Large intestine (tissue), 3 donors: ENCODE measurements at regions not wholly inside any gene's neighbourhood (a gene's known extent, or its start where the extent isn't known, plus 50 kb on each side); places are given as distances from the start of the nearest gene placed in this dataset.

Source experiments
- DNase-seq, 2 donors: peaks; one replicate each; pipeline versions ENCODE4 v3.0.0 to v3.0.0-alpha.2; 2013
- H3K27ac ChIP-seq: one replicate; pipeline ENCODE4 v1.5.1; 2013; ENCODE audit warnings: low read length
- H3K27me3 ChIP-seq: 2 replicates; pipeline ENCODE4 v1.6.1; 2013; ENCODE audit warnings: low read length; ENCODE audit not compliant: control insufficient read depth, insufficient read depth
- H3K36me3 ChIP-seq: 2 replicates; pipeline ENCODE4 v1.6.1; 2013; ENCODE audit warnings: low read length; ENCODE audit not compliant: control insufficient read depth, insufficient read depth
- H3K4me1 ChIP-seq: one replicate; pipeline ENCODE4 v1.6.1; 2013; ENCODE audit warnings: low read length; ENCODE audit not compliant: control insufficient read depth, insufficient read depth
- H3K4me3 ChIP-seq: one replicate; pipeline ENCODE4 v1.5.1; 2013; ENCODE audit warnings: low read length
- H3K9me3 ChIP-seq: one replicate; pipeline ENCODE4 v1.6.1; 2013; ENCODE audit warnings: mild to moderate bottlenecking, low read depth, low read length, moderate library complexity; ENCODE audit not compliant: control insufficient read depth
- WGBS: methylation state at CpG from one replicate; pipeline ENCODE4 v1.1.5; 2013; ENCODE audit warnings: low lambda C conversion rate; ENCODE audit not compliant: insufficient coverage; 5-methylcytosine and 5-hydroxymethylcytosine counted together

DNA sequence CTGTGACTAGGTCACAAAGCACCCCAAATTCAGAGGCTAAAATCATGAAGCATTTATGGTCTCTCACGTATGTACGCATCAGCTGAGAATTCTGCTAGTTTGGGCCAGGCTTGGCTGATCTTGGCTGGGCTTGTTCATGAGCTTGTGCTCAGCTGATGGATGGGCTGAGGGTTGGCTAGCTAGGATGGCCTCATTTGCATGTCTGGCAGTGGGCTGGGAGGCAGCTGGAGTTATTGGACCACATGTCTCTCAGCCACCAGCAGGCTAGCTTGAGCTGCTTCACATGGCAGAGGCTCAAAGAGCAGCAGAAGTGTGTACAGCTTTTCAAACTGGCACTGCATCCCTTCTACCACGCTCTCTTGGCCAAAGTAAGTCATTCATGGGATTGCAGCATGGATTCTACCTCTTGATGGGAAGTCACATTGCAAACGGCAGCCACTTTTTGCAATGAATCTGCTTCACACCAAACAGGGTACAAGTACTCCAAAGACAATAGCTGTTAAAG lies 770.3 kb downstream of the TYW1 start:
- no peaks in the 10 kb centered on the region for H3K36me3 ChIP-seq
- DNase-seq: no peak
- WGBS: no CpG with 5 or more reads among the region's 4 CpGs

DNA sequence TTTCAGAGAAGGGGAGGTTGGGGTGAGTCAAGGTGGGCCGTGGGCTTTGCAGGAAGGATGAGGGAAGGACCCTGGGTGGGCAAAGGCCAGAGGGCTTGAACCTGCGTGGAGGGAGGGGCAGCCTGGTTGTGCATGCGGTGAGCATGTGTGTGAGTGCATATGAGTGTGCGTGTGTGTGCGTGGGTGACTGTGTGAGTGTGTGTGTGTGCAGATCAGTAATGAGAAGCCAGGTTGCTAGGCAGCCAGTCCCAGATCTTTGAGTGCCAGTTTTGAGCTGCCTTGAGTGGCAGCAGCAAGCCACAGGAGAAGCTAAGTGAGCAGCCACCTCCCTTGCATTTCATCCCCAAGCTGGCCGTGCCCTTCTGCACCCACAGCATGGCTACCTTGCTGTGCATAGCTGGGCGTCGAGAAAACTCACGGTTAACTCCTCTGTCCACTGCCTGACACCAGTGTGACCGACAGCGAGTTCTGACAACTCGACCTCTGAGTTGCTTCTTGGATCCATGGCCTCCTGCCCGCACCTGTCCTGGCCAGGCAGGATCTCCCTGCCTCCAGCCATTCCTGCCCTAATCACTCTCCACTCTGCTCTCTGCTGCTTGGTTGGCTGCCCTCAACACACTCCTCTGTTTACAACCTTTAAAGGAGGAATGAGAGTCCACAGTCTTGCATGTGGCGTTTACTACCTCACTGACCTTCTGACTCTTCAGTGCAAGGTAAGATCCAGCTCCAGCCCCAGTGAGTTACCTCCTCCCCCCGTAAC lies 775.4 kb downstream of the TYW1 start:
- Histone ChIP-seq H3K9me3 (no peaks in the 10 kb centered on the region), H3K27me3 (no peaks in the 10 kb centered on the region), H3K4me1 (no peaks in the 10 kb centered on the region), H3K36me3 (no peaks in the 10 kb centered on the region), H3K27ac (no peak overlapping the region), H3K4me3 (no peak overlapping the region)
- 18% methylated on average over 2 of the region's 15 CpGs for WGBS
- DNase-seq: no peak

More for the DNA sequence above, 770.3 kb downstream of the TYW1 start:
- Histone ChIP-seq H3K27ac (no peak overlapping the region), H3K9me3 (no peaks in the 10 kb centered on the region), H3K4me3 (no peak overlapping the region), H3K27me3 (no peaks in the 10 kb centered on the region), H3K4me1 (no peaks in the 10 kb centered on the region)

- Histone ChIP-seq H3K9me3 (no peaks in the 10 kb centered on the region), H3K27me3 (no peaks in the 10 kb centered on the region), H3K36me3 (no peaks in the 10 kb centered on the region), H3K4me1 (no peaks in the 10 kb centered on the region), H3K27ac (no peak overlapping the region), H3K4me3 (no peak overlapping the region)
- WGBS: no CpG with 5 or more reads among the region's 6 CpGs
- DNase-seq: no peak
Observed at GRCh38 chr7:67773081-67773480, 776.4 kb downstream of the TYW1 start.

DNA sequence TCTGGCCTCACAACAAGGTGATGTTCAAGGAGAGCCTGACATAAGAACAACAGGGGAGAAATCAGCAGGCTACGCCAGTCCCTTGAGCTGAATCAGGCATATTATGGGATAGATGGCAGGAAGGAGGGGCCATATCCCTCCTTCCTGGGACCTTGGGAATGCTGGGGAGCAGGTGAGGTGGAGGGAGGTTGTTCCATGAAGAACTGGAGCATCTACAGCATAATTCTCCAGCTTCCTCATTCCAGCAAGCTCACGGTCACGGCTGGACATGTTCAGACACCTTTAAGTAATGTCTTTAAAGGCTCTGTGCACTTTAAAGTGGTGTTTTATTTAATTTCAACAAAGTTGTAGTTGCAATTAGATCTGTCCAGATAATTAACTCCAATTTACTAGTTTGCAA lies 780.5 kb downstream of the TYW1 start:
- no peaks in the 10 kb centered on the region for H3K9me3 ChIP-seq
- H3K27ac ChIP-seq: no peak overlapping the region
- H3K36me3 ChIP-seq: no peaks in the 10 kb centered on the region
- no peaks in the 10 kb centered on the region for H3K4me1 ChIP-seq
- DNase-seq: no peak
- H3K27me3 ChIP-seq: no peaks in the 10 kb centered on the region
- WGBS: no CpG with 5 or more reads among the region's 3 CpGs
- H3K4me3 ChIP-seq: no peak overlapping the region

- H3K4me1 ChIP-seq: no peaks in the 10 kb centered on the region
- H3K36me3 ChIP-seq: no peaks in the 10 kb centered on the region
- no peak for DNase-seq
- H3K27me3 ChIP-seq: no peaks in the 10 kb centered on the region
- WGBS: 76% methylated on average over 4 of the region's 7 CpGs
- no peaks in the 10 kb centered on the region for H3K9me3 ChIP-seq
- H3K4me3 ChIP-seq: no peak overlapping the region
- no peak overlapping the region for H3K27ac ChIP-seq
Observed at GRCh38 chr7:67781841-67782240, 785.2 kb downstream of the TYW1 start.

GRCh38 chr7:67786021-67786420 lies 789.4 kb downstream of the TYW1 start:
- Histone ChIP-seq H3K27ac (no peak overlapping the region), H3K36me3 (no peaks in the 10 kb centered on the region), H3K27me3 (no peaks in the 10 kb centered on the region), H3K4me1 (no peaks in the 10 kb centered on the region), H3K9me3 (no peaks in the 10 kb centered on the region), H3K4me3 (no peak overlapping the region)
- WGBS: no CpG with 5 or more reads among the region's 6 CpGs
- DNase-seq: no peak

DNA sequence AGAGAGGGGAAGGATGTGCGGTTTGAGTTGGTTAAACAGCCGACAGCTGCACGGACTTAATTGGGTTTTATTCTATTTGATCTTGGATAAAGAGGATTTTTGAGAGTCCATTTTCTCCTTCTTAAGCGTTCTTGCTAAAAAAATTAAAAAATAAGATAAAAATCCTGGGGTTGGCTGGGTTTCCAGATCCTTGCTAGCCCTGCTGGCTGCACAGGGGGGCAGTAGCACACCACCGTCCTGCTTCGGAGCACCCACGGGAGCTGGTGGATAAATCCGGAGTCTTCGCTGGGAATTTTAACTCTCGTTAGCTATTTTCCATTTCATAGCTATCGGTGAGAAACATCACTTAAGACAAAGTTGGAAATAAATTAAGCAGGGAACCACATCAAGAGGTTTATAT lies 792.0 kb downstream of the TYW1 start:
- H3K36me3 ChIP-seq: no peaks in the 10 kb centered on the region
- 64% methylated on average over 3 of the region's 11 CpGs for WGBS
- H3K4me3 ChIP-seq: no peak overlapping the region
- no peaks in the 10 kb centered on the region for H3K27me3 ChIP-seq
- H3K27ac ChIP-seq: no peak overlapping the region
- no peaks in the 10 kb centered on the region for H3K4me1 ChIP-seq
- no peaks in the 10 kb centered on the region for H3K9me3 ChIP-seq
- DNase-seq: no peak

GRCh38 chr7:67791918-67792317 lies 795.3 kb downstream of the TYW1 start:
- H3K9me3 ChIP-seq: no peaks in the 10 kb centered on the region
- DNase-seq: no peak
- WGBS: no CpG with 5 or more reads among the region's 3 CpGs
- H3K27ac ChIP-seq: no peak overlapping the region
- no peaks in the 10 kb centered on the region for H3K36me3 ChIP-seq
- no peaks in the 10 kb centered on the region for H3K27me3 ChIP-seq
- H3K4me1 ChIP-seq: no peaks in the 10 kb centered on the region
- no peak overlapping the region for H3K4me3 ChIP-seq

- Histone ChIP-seq H3K27me3 (no peaks in the 10 kb centered on the region), H3K4me3 (no peak overlapping the region), H3K4me1 (no peaks in the 10 kb centered on the region), H3K27ac (no peak overlapping the region), H3K36me3 (no peaks in the 10 kb centered on the region), H3K9me3 (no peaks in the 10 kb centered on the region)
- no CpG with 5 or more reads among the region's 2 CpGs for WGBS
- DNase-seq: no peak
Observed at GRCh38 chr7:67794544-67794943, 797.9 kb downstream of the TYW1 start.

DNA sequence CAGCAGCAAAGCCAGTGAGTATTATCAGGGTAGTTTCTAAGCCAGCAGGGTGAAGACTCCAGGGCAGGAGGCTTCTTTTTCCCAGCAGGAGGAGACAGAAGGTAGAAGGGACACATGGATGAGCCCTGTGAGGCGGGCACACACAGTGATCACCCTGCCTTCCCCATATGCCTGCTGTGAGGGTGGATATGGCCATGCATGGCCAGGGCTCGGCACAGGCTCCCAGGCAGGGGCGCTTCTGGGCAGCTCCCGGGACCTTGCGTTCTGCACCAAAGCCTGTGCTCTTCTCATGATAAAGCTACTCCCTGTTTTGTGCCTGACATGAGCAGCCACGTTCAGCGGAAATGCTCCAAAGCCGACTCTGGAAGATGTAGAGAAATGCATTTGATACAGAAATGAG lies 807.2 kb downstream of the TYW1 start:
- H3K4me3 ChIP-seq: no peak overlapping the region
- WGBS: no CpG with 5 or more reads among the region's 8 CpGs
- no peaks in the 10 kb centered on the region for H3K9me3 ChIP-seq
- DNase-seq: no peak
- H3K4me1 ChIP-seq: no peaks in the 10 kb centered on the region
- no peaks in the 10 kb centered on the region for H3K36me3 ChIP-seq
- H3K27me3 ChIP-seq: no peaks in the 10 kb centered on the region
- no peak overlapping the region for H3K27ac ChIP-seq

DNA sequence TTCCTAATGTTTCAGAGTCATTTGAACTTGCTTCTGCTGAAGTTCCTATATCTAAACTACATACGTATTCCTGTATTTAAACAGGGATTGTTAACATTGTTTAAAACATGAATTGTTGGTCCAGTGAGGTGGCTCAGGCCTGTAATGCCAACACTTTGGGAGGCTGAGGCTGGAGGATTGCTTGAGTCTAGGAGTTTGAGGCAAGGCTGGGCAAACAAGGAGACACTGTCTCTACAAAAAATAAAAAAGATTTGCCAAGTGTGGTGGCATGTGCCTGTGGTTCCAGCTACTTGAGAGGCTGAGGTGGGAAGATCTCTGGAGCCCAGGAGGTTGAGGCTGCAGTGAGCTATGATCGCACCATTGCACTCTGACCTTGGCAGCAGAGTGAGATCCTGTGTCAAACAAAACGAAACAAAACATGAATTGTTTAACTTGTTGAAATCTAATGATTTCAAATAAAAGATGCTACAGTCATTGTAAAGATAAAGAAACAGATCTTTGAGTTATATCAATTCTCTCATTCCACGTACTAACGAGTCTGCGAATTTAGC lies 809.4 kb downstream of the TYW1 start:
- 79% methylated on average over 3 of the region's 6 CpGs for WGBS
- no peaks in the 10 kb centered on the region for H3K4me1 ChIP-seq
- no peak for DNase-seq
- no peaks in the 10 kb centered on the region for H3K27me3 ChIP-seq
- H3K36me3 ChIP-seq: no peaks in the 10 kb centered on the region
- no peak overlapping the region for H3K27ac ChIP-seq
- H3K4me3 ChIP-seq: no peak overlapping the region
- H3K9me3 ChIP-seq: no peaks in the 10 kb centered on the region
